ENCODE measurements at regions not wholly inside any gene's neighbourhood (a gene's known extent, or its start where the extent isn't known, plus 50 kb on each side); places are given as distances from the start of the nearest gene placed in this dataset.
"Not testable (repeated sequence)": the region's sequence is repeated elsewhere in the genome, so short reads cannot be mapped to it uniquely, and the experiment has no call there.

- not testable (repeated sequence) for DNase-seq (ENCODE audit: low read depth)
Measured at GRCh38 chr7:65145710-65146109, 139.2 kb upstream of the ERV3-1 start.

DNA sequence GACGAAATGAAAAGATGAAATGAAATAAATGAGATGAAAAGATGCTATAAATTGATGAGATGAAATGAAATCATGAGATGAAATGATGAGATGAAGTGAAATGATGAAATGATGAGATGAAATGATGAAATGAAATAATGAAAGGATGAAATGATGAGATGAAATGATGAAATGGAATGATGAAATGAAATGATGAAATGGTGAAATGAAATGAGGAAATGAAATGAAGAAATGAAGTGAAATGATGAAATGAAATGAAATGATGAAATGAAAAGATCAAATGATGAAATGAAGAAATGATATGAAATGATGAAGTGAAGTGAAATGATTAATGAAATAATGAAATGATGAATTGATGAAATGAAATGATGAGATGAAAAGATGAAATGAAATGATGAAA is 138.5 kb upstream of the ERV3-1 start:
- DNase-seq (ENCODE audit: low read depth), result not testable (repeated sequence)

- DNase-seq (ENCODE audit: low read depth), result not testable (repeated sequence)
Measured at GRCh38 chr7:65144557-65144956, 138.1 kb upstream of the ERV3-1 start.

DNA sequence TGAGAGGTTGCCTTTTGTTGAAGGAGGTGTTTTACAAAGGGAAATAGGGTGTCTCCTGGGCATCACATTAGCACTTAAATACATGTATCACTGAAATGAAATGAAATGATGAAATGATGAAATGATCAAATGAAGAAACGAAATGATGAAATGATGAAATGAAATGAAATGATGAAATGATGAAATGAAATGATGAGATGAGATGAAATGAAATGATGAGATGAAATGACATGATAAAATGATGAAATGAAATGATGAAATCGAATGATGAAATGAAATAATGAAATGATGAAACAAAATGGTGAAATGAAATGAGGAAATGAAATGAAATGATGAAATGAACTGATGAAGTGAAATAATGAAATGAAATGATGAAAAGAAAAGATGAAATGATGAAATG is 137.6 kb upstream of the ERV3-1 start:
- DNase-seq (ENCODE audit: low read depth), result not testable (repeated sequence)

- DNase-seq (ENCODE audit: low read depth), result not testable (repeated sequence)
Measured at GRCh38 chr7:65141894-65142293, 135.4 kb upstream of the ERV3-1 start.

- DNase-seq (ENCODE audit: low read depth), result not testable (repeated sequence)
Measured at GRCh38 chr7:65141405-65141778, 134.9 kb upstream of the ERV3-1 start.

GRCh38 chr7:65140543-65141404 is 134.3 kb upstream of the ERV3-1 start:
- not testable (repeated sequence) for DNase-seq (ENCODE audit: low read depth)

DNA sequence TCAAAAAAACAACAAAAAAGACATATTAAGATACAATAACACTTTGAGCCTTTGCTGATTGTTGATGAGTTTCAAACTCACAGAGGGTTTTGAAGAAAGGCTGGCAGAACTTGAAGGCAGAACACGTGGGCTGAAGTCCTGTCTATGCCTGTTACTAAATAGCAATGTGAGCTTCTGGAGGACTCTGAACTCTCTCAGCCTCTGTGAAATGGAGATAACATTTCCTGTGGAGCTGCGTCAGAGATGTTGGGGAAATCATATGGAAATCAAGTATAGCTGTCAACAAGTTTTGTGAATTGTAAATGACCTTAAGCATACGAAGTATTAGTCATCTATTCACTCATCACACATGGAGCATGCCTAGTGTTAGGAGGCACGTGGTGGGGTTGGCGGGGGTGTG is 130.4 kb upstream of the ERV3-1 start:
- not testable (repeated sequence) for DNase-seq (ENCODE audit: low read depth)

GRCh38 chr7:65133087-65133486 is 126.6 kb upstream of the ERV3-1 start:
- not testable (repeated sequence) for DNase-seq (ENCODE audit: low read depth)

- not testable (repeated sequence) for DNase-seq (ENCODE audit: low read depth)
Measured at GRCh38 chr7:65132256-65132655, 125.8 kb upstream of the ERV3-1 start.

DNA sequence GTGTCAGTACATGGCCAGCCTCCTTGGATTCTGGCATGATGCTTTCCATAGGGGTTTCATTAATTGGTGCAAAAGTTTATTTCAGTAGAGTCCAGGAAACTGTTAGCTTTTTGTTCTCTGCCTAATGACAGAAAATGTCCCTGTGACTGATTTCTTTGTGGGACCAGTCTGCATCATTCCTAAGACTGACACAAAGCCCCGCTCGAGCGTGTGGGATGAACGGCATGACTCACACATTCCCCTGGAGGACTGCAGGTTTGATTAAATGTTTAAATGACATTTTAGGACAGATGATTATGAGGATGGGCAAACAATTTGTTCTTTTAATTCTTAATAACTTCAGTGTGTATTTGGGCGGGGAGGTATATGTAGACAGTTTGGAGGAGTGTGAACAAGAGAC is 120.9 kb upstream of the ERV3-1 start:
- DNase-seq (ENCODE audit: low read depth), result not testable (repeated sequence)

DNA sequence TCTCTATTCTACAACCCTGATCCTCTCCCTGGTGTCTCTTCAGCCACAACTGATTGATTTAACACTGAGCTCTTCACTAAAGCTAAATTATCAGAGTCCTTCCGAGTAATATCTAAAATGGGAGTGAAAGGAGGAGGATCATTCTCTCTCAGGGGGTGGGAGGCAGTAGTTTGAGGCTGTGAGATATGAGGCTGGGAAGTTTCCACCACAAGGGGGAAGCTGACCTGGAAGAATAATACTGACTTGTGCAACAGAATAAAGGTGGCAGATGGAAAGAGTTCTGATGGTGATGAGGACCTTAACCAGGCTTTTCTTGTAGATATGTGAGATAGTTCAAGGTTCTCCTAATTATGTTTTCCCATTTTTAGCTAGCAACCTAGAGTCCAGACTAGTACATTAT is 118.1 kb upstream of the ERV3-1 start:
- DNase-seq (ENCODE audit: low read depth), result not testable (repeated sequence)

DNA sequence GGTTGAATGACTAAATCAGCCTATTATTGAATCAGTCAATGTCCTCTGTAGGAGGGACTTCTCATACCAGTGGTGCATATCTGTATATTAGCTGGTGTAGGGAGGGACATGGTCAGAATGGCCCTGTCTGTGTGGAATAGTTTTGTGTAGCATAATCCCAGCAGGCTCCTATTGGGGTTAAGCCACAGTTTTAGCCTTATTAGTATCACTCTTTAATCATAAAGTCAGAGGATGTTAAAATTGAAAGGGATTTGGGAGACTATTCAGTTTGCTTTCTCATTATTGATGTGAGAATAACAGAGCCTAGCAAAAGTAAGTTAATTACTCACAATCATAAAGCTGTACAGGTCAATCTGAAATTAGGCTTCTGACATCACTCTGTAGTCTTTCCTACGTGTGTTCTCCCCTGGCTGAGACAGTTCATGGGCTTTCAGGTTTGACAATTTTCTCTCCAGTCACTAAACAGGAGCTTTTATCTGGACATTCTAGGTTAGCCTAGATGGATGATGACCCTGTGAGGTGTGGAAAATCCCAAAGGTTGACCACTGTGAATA is 99.2 kb upstream of the ERV3-1 start:
- DNase-seq (ENCODE audit: low read depth), result not testable (repeated sequence)

GRCh38 chr7:65100499-65100898 is 94.0 kb upstream of the ERV3-1 start:
- not testable (repeated sequence) for DNase-seq (ENCODE audit: low read depth)

DNA sequence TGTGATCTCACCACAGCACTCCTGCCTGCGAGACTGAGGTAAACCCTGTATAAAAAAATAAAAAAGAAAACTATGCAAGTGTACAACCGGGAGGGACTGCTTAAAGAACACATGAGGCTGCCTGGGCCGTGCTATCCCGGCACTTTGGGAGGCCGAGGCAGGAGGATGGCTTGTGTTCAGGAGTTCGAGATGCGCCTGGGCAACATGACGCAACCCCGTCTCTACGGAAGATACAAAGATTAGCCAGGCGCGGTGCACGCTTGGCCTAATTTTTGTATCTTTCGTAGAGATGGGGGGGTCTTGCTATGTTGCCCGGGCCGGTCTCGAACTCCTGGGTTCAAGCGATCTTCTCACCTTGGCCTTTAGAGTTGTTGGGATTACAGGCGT is 75.2 kb upstream of the ERV3-1 start:
- not testable (repeated sequence) for DNase-seq (ENCODE audit: low read depth)

GRCh38 chr7:65080799-65081668 is 74.5 kb upstream of the ERV3-1 start:
- DNase-seq (ENCODE audit: low read depth), result peak; percentile 84

- not testable (repeated sequence) for DNase-seq (ENCODE audit: low read depth)
Measured at GRCh38 chr7:65074959-65075358, 68.5 kb upstream of the ERV3-1 start.

GRCh38 chr7:65073160-65073559 is 66.7 kb upstream of the ERV3-1 start:
- peak; percentile 5 for DNase-seq (ENCODE audit: low read depth)

- not testable (repeated sequence) for DNase-seq (ENCODE audit: low read depth)
Measured at GRCh38 chr7:65071854-65072431, 65.5 kb upstream of the ERV3-1 start.

- not testable (repeated sequence) for DNase-seq (ENCODE audit: low read depth)
Measured at GRCh38 chr7:65069476-65069875, 63.0 kb upstream of the ERV3-1 start.

- DNase-seq (ENCODE audit: low read depth), result not testable (repeated sequence)
Measured at GRCh38 chr7:65062566-65062965, 56.1 kb upstream of the ERV3-1 start.

DNA sequence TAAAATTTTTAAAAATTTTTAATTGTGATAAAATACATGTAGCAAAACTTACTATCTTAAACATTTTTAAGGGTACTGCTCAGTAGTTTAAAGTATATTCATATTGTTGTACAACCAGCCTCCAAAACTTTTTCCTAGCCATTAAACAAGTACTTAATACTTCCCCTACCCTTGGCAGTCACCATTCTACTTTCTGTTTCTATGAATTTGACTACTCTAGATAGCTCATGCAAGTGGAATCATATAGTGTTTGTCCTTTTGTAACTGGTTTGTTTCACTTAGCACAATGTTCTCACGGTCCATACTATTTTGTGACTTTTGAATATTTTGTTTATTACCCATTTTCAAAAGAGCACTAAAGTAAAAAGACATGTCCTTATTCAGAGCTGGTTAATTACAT is 52.8 kb upstream of the ERV3-1 start:
- not testable (repeated sequence) for DNase-seq (ENCODE audit: low read depth)
